BJ (cell line): ENCODE measurements at regions not wholly inside any gene's neighbourhood (a gene's known extent, or its start where the extent isn't known, plus 50 kb on each side); places are given as distances from the start of the nearest gene placed in this dataset.

ENCODE experiments used
- CTCF ChIA-PET: fragments of 350-600 bp; formaldehyde crosslinking; extraction: SDS; loops from one replicate; lab custom pipeline; 2021; ENCODE audit warnings: antibody characterized with exemption, inconsistent platforms; lab: Yijun Ruan, JAX
- POLR2A ChIA-PET: fragments of 300-600 bp; sonication (Branson Sonifier 250); formaldehyde crosslinking; extraction: SDS; loops from one replicate; lab custom pipeline; 2021; ENCODE audit warnings: antibody characterized with exemption; lab: Charles Lee
- DNase-seq: peaks from one replicate; pipeline ENCODE4 v3.0.0-alpha.2; 2011; ENCODE audit warnings: low read depth
- H3K27me3 ChIP-seq: 2 replicates; pipeline ENCODE4 v1.6.0; 2011; ENCODE audit warnings: low read length; ENCODE audit not compliant: control insufficient read depth, insufficient read depth
- H3K36me3 ChIP-seq: 2 replicates; pipeline ENCODE4 v1.5.1; 2011; ENCODE audit warnings: low read length; ENCODE audit not compliant: control insufficient read depth, insufficient read depth
- H3K4me3 ChIP-seq: 2 replicates; pipeline ENCODE4 v1.5.1; 2011; ENCODE audit warnings: low read depth, mild to moderate bottlenecking, control low read depth, low read length
- TF ChIP-seq, protein P1 (sequence below): IDR thresholded peaks from 2 replicates; pipeline ENCODE4 v1.5.1; 2011; ENCODE audit warnings: low read depth, mild to moderate bottlenecking, control low read depth, inconsistent platforms, low read length, moderate library complexity; ENCODE audit not compliant: insufficient read depth

DNA sequence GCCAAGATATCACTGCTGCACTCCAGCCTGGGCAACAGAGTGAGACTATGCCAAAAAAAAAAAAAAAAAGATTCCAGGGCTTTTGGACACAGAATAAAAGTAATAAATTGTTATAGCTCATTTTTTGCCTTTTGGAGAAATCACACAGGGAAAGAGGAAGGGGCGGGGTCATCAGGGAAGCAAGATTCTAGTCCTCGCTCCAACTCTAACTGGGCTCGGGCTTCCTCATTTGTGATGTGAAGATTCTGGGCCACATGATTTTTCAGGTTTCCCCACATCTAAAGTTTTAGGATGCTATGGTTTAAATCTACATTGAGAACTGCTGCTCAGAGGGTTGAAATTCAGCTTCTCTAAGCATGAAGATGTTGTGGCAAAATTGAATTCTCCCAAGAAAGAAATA, 179.3 kb upstream of the PLXNA2 start:
- POLR2A ChIA-PET = no interaction called here

DNA sequence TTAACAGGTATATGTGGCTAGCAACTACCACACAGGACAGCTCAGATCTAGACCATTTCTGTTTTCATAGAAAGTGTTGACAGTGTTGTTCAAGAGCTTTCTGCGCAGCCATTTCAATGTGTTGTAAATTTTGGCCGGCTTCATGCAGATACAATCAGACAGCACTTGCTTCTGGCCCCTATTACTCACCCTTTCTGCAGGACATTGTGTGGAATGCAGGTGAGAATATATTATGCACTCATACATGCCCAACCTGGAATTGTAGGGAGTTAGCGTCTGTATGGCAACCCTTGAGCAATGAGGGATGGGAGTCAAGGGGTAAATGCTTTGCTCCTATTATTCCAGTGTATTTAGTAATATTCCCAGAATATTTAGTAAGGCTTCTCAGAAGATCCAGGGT, 180.9 kb upstream of the PLXNA2 start:
- no peak for DNase-seq
- ChIA-PET POLR2A (no interaction called here), CTCF (interaction anchor here (0.5 to 1.3 kb wide), 3 partner anchors 75 to 1324 kb away, joined by 3 read pairs; no protein-coding TSS in a partner anchor)
- Histone ChIP-seq H3K4me3 (no peak overlapping the region), H3K27me3 (no peaks in the 10 kb centered on the region), H3K36me3 (no peaks in the 10 kb centered on the region)
- TF ChIP-seq, protein P1, sequence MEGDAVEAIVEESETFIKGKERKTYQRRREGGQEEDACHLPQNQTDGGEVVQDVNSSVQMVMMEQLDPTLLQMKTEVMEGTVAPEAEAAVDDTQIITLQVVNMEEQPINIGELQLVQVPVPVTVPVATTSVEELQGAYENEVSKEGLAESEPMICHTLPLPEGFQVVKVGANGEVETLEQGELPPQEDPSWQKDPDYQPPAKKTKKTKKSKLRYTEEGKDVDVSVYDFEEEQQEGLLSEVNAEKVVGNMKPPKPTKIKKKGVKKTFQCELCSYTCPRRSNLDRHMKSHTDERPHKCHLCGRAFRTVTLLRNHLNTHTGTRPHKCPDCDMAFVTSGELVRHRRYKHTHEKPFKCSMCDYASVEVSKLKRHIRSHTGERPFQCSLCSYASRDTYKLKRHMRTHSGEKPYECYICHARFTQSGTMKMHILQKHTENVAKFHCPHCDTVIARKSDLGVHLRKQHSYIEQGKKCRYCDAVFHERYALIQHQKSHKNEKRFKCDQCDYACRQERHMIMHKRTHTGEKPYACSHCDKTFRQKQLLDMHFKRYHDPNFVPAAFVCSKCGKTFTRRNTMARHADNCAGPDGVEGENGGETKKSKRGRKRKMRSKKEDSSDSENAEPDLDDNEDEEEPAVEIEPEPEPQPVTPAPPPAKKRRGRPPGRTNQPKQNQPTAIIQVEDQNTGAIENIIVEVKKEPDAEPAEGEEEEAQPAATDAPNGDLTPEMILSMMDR = no peak

More for the DNA sequence above, 179.3 kb upstream of the PLXNA2 start:
- TF ChIP-seq, protein P1 = no peak
- CTCF ChIA-PET = interaction anchor here (0.8 kb wide), 1 partner anchor 14 kb away, joined by 3 read pairs; no protein-coding TSS in a partner anchor
- DNase-seq = no peak
- H3K36me3 ChIP-seq = no peaks in the 10 kb centered on the region
- H3K4me3 ChIP-seq = no peak overlapping the region
- H3K27me3 ChIP-seq = no peaks in the 10 kb centered on the region

DNA sequence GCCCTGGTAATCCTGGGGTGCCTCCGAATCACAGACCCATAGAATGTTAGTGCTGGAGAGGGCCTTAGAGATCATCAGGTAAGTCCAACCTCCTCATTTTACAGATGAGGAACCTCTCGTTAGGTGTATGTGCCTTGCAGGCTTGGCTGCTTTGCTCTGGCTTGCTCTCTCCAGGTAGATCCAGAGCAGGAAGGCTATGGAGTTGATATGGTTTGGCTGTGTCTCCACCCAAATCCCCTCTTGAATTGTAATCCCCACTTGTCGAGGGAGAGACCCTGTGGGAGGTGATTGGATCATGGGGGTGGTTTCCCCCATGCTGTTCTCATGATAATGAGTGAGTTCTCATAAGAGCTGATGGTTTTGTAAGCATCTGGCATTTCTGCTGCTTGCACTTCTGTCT, 186.0 kb upstream of the PLXNA2 start:
- DNase-seq = no peak
- POLR2A ChIA-PET = no interaction called here

DNA sequence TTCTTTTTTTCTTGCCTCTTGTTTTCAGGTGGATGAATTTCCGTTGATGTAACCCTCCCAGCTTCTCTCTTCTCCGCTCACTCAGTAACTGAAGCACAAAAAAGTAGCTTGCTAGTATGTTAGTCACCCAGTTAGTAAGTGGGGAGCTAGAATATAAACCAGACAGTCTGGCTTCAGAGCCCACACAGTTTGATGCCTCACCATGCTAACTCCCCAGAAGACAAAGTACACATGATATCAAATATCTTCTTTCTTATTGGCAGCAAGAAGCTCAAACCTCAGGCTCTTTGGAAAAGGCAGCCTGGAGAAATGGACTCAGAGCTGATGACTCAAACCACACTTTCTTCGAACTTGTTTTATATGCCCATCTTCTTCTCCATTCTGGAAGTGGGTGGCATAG, 187.5 kb upstream of the PLXNA2 start:
- Histone ChIP-seq H3K27me3 (no peaks in the 10 kb centered on the region), H3K36me3 (no peaks in the 10 kb centered on the region), H3K4me3 (no peak overlapping the region)
- DNase-seq = peak; percentile 76
- ChIA-PET CTCF (interaction anchor here (0.7 to 1.7 kb wide), 2 partner anchors 12 to 108 kb away, joined by 3 read pairs; no protein-coding TSS in a partner anchor), POLR2A (no interaction called here)
- TF ChIP-seq, protein P1 = no peak

More for the DNA sequence above, 186.0 kb upstream of the PLXNA2 start:
- TF ChIP-seq, protein P1 = no peak
- no peaks in the 10 kb centered on the region for H3K36me3 ChIP-seq
- no peaks in the 10 kb centered on the region for H3K27me3 ChIP-seq
- CTCF ChIA-PET = no interaction called here
- H3K4me3 ChIP-seq = no peak overlapping the region

DNA sequence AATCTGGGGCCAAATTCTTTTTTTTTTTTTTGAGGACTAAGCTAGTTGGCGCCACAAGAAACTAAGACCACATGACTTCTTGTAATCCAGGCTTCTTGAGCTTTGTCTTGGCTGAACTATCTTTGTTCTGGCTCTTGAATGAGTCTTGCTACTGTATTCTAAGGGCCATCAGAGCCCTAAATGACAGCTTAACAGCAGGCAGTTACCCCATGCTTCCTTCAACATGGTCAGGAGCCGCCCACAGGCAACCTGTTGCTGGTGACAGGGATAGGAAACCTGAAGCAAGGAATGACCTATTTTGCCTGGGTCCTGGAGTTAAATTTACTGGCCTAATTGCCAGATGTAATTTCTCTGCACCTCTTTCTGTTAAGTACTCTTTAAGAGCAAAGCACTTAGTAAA, 188.2 kb upstream of the PLXNA2 start:
- Histone ChIP-seq H3K36me3 (no peaks in the 10 kb centered on the region), H3K4me3 (no peak overlapping the region), H3K27me3 (no peaks in the 10 kb centered on the region)
- POLR2A ChIA-PET = interaction anchor here (0.6 kb wide), 1 partner anchor 107 kb away, joined by 4 read pairs; no protein-coding TSS in a partner anchor
- TF ChIP-seq, protein P1 = no peak
- DNase-seq = no peak
- CTCF ChIA-PET = interaction anchor here (1.7 kb wide), 1 partner anchor 13 kb away, joined by 3 read pairs; no protein-coding TSS in a partner anchor
